ENCODE measurements at regions not wholly inside any gene's neighbourhood (a gene's known extent, or its start where the extent isn't known, plus 50 kb on each side); places are given as distances from the start of the nearest gene placed in this dataset.

GRCh38 chr9:115220319-115221005, 102.5 kb upstream of the TNC start:
- no peaks in the 10 kb centered on the region for H3K36me3 ChIP-seq (ENCODE audit: control insufficient read depth, insufficient read depth, low read length)
- H3K4me3 ChIP-seq (ENCODE audit: low read depth, low read length), result no peak overlapping the region
- TF ChIP-seq CTCF (IDR thresholded peaks at IDR 0.05; ENCODE audit: insufficient read depth, low read depth, low read length), result no peak
- ChIA-PET CTCF (interaction anchor here (0.6 kb wide), 1 partner anchor 9 kb away, joined by 3 read pairs; no protein-coding TSS in a partner anchor), POLR2A (no interaction called here)
- H3K27me3 ChIP-seq (ENCODE audit: control insufficient read depth, insufficient read depth, low read length), result no peaks in the 10 kb centered on the region
- no peak for DNase-seq (ENCODE audit: low read depth)

GRCh38 chr9:115223471-115223870, 105.5 kb upstream of the TNC start:
- no peaks in the 10 kb centered on the region for H3K27me3 ChIP-seq (ENCODE audit: control insufficient read depth, insufficient read depth, low read length)
- no peak overlapping the region for H3K4me3 ChIP-seq (ENCODE audit: low read depth, low read length)
- ChIA-PET CTCF (no interaction called here), POLR2A (no interaction called here)
- no peak for TF ChIP-seq CTCF (IDR thresholded peaks at IDR 0.05; ENCODE audit: insufficient read depth, low read depth, low read length)
- no peak for DNase-seq (ENCODE audit: low read depth)
- no peaks in the 10 kb centered on the region for H3K36me3 ChIP-seq (ENCODE audit: control insufficient read depth, insufficient read depth, low read length)

GRCh38 chr9:115225459-115226116, 107.6 kb upstream of the TNC start:
- DNase-seq (ENCODE audit: low read depth), result no peak
- no peak for TF ChIP-seq CTCF (IDR thresholded peaks at IDR 0.05; ENCODE audit: insufficient read depth, low read depth, low read length)
- POLR2A ChIA-PET, result no interaction called here
- Histone ChIP-seq H3K4me3 (ENCODE audit: low read depth, low read length) (no peak overlapping the region), H3K36me3 (ENCODE audit: control insufficient read depth, insufficient read depth, low read length) (no peaks in the 10 kb centered on the region), H3K27me3 (ENCODE audit: control insufficient read depth, insufficient read depth, low read length) (no peaks in the 10 kb centered on the region)
- CTCF ChIA-PET, result no interaction called here

- DNase-seq (ENCODE audit: low read depth), result no peak
- no peaks in the 10 kb centered on the region for H3K36me3 ChIP-seq (ENCODE audit: control insufficient read depth, insufficient read depth, low read length)
- POLR2A ChIA-PET, result no interaction called here
- no peak overlapping the region for H3K4me3 ChIP-seq (ENCODE audit: low read depth, low read length)
- no peaks in the 10 kb centered on the region for H3K27me3 ChIP-seq (ENCODE audit: control insufficient read depth, insufficient read depth, low read length)
- TF ChIP-seq CTCF (IDR thresholded peaks at IDR 0.05; ENCODE audit: insufficient read depth, low read depth, low read length), result no peak
- CTCF ChIA-PET, result no interaction called here
Observed at GRCh38 chr9:115226152-115226551, 108.2 kb upstream of the TNC start.

GRCh38 chr9:115229496-115229895, 111.5 kb upstream of the TNC start:
- Histone ChIP-seq H3K4me3 (ENCODE audit: low read depth, low read length) (no peak overlapping the region), H3K36me3 (ENCODE audit: control insufficient read depth, insufficient read depth, low read length) (no peaks in the 10 kb centered on the region), H3K27me3 (ENCODE audit: control insufficient read depth, insufficient read depth, low read length) (no peaks in the 10 kb centered on the region)
- no peak for DNase-seq (ENCODE audit: low read depth)
- CTCF ChIA-PET, result interaction anchor here (0.6 kb wide), 1 partner anchor 8 kb away, joined by 3 read pairs; no protein-coding TSS in a partner anchor
- no peak for TF ChIP-seq CTCF (IDR thresholded peaks at IDR 0.05; ENCODE audit: insufficient read depth, low read depth, low read length)
- POLR2A ChIA-PET, result no interaction called here
